GM12875 (cell line): ENCODE measurements at regions not wholly inside any gene's neighbourhood (a gene's known extent, or its start where the extent isn't known, plus 50 kb on each side); places are given as distances from the start of the nearest gene placed in this dataset.

Experiments used
- H3K4me3 ChIP-seq: one replicate; pipeline ENCODE4 v1.5.1; 2011; ENCODE audit warnings: low read depth, low read length, control low read depth
- CTCF ChIP-seq: IDR thresholded peaks from 2 replicates; pipeline ENCODE4 v1.5.1; 2011; ENCODE audit warnings: low read depth, mild to moderate bottlenecking, control low read depth, inconsistent platforms, low read length, moderate library complexity, borderline replicate concordance; ENCODE audit not compliant: insufficient read depth

- no peak overlapping the region for H3K4me3 ChIP-seq
- no peak for TF ChIP-seq CTCF
Observed at GRCh38 chr5:98499892-98500291, 273.6 kb upstream of the RGMB start.

- TF ChIP-seq CTCF: no peak
- H3K4me3 ChIP-seq: no peak overlapping the region
Observed at GRCh38 chr5:98500811-98501210, 272.7 kb upstream of the RGMB start.

- no peak overlapping the region for H3K4me3 ChIP-seq
- no peak for TF ChIP-seq CTCF
Observed at GRCh38 chr5:98503616-98504015, 269.8 kb upstream of the RGMB start.

GRCh38 chr5:98504505-98504904, 269.0 kb upstream of the RGMB start:
- no peak overlapping the region for H3K4me3 ChIP-seq
- TF ChIP-seq CTCF: no peak

- no peak overlapping the region for H3K4me3 ChIP-seq
- TF ChIP-seq CTCF: no peak
Observed at GRCh38 chr5:98510143-98510985, 263.1 kb upstream of the RGMB start.

- no peak overlapping the region for H3K4me3 ChIP-seq
- TF ChIP-seq CTCF: no peak
Observed at GRCh38 chr5:98513380-98513779, 260.1 kb upstream of the RGMB start.

- H3K4me3 ChIP-seq: no peak overlapping the region
- no peak for TF ChIP-seq CTCF
Observed at GRCh38 chr5:98514215-98514614, 259.2 kb upstream of the RGMB start.
